ENCODE measurements at regions not wholly inside any gene's neighbourhood (a gene's known extent, or its start where the extent isn't known, plus 50 kb on each side); places are given as distances from the start of the nearest gene placed in this dataset.

DNA sequence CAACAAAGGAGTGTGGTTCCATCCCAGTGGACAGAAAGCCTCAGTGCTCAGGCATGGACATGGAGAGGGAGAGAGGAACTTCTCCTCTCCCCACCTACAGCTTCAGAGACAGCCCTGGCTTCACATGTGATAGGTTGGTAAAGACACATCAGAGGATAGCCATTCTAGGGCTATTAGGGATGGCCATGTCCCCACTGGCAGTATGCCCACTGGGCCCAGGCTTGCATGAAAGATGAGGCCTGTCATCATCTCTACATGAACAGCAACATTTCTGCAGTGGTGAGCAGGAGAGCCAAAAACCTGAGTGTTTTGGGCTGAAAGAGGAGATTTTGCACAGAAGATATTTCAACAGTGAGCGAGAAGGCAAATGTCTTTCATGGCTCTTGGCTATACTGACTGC is 517.2 kb downstream of the NR4A2 start:
- no peak overlapping the region for H2AFZ ChIP-seq (ENCODE audit: low read depth, low read length)
- H3K4me2 ChIP-seq (ENCODE audit: insufficient read depth, low read length) = no peak overlapping the region
- H3K4me1 ChIP-seq (replicated peaks in 1 of 2; ENCODE audit: control insufficient read depth in 2 of 2, insufficient read depth in 2 of 2, low read length in 2 of 2) = no peaks in the 10 kb centered on the region
- intact Hi-C loops (cut with micrococcal nuclease) = loop anchor here (5.0 kb wide), 1 partner anchor 438 kb away; no protein-coding TSS in a partner anchor
- no peak overlapping the region for H3K9ac ChIP-seq (ENCODE audit: insufficient read depth in 1 of 2, low read depth in 2 of 2, low read length in 2 of 2)
- H3K4me3 ChIP-seq = no peak overlapping the region
- WGBS (ENCODE audit: insufficient coverage, low coverage, missing lambda C conversion rate) = 8% methylated on average over 1 of the region's 1 CpG
- no peaks in the 10 kb centered on the region for H3K36me3 ChIP-seq (ENCODE audit: control insufficient read depth, insufficient read depth, low read length)
- H3K27me3 ChIP-seq (ENCODE audit: control insufficient read depth in 2 of 2, insufficient read depth in 2 of 2, low read length in 2 of 2) = no peaks in the 10 kb centered on the region
- in situ Hi-C loops (cut with MboI) = no loop called here
- no peaks in the 10 kb centered on the region for H3K79me2 ChIP-seq (ENCODE audit: control insufficient read depth, insufficient read depth, low read length)
- 0 out of 2 replicates have a peak, but pooled peaks cover 4% of the 10 kb centered on the region for H3K9me3 ChIP-seq (replicated peaks; ENCODE audit: control insufficient read depth, insufficient read depth, low read depth, low read length)
- ChIA-PET POLR2A (no interaction called here), CTCF (ENCODE audit: low intra/inter-chr PET ratio) (no interaction called here)
- TF ChIP-seq SP1 (CRISPR knock-in tag; IDR thresholded peaks at IDR 0.05) (no peak), RFX5 (IDR thresholded peaks at IDR 0.05; ENCODE audit: low read depth, low read length) (no peak), CHD1 (IDR thresholded peaks at IDR 0.05; ENCODE audit: low read length) (no peak), SREBF2 (CRISPR knock-in tag; IDR thresholded peaks at IDR 0.05) (no peak), NR4A1 (CRISPR knock-in tag; IDR thresholded peaks at IDR 0.05) (no peak), NR4A1 (tag; IDR thresholded peaks at IDR 0.05) (no peak), KDM2B (CRISPR knock-in tag; IDR thresholded peaks at IDR 0.05) (no peak), SOX6 (IDR thresholded peaks at IDR 0.05) (no peak)
- TF ChIP-seq, protein P1, sequence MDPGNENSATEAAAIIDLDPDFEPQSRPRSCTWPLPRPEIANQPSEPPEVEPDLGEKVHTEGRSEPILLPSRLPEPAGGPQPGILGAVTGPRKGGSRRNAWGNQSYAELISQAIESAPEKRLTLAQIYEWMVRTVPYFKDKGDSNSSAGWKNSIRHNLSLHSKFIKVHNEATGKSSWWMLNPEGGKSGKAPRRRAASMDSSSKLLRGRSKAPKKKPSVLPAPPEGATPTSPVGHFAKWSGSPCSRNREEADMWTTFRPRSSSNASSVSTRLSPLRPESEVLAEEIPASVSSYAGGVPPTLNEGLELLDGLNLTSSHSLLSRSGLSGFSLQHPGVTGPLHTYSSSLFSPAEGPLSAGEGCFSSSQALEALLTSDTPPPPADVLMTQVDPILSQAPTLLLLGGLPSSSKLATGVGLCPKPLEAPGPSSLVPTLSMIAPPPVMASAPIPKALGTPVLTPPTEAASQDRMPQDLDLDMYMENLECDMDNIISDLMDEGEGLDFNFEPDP (CRISPR knock-in tag; IDR thresholded peaks at IDR 0.05) = no peak
- TF ChIP-seq, protein P2, sequence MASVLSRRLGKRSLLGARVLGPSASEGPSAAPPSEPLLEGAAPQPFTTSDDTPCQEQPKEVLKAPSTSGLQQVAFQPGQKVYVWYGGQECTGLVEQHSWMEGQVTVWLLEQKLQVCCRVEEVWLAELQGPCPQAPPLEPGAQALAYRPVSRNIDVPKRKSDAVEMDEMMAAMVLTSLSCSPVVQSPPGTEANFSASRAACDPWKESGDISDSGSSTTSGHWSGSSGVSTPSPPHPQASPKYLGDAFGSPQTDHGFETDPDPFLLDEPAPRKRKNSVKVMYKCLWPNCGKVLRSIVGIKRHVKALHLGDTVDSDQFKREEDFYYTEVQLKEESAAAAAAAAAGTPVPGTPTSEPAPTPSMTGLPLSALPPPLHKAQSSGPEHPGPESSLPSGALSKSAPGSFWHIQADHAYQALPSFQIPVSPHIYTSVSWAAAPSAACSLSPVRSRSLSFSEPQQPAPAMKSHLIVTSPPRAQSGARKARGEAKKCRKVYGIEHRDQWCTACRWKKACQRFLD (CRISPR knock-in tag; IDR thresholded peaks at IDR 0.05) = no peak
- DNase-seq (ENCODE audit: extremely low read depth in 1 of 4, low spot score in 3 of 4) (no peak), ATAC-seq (no peak), FAIRE-seq (no peak)
- no peak overlapping the region for H3K27ac ChIP-seq (ENCODE audit: extremely low read depth, low read depth, low read length)
- H4K20me1 ChIP-seq (replicated peaks; ENCODE audit: control insufficient read depth, insufficient read depth, low read length) = no peaks in the 10 kb centered on the region
- BruUV-seq (replicated peaks) = no TSS peak
- no peaks in the 10 kb centered on the region for H3K9me1 ChIP-seq (ENCODE audit: control insufficient read depth, insufficient read depth, low read length)

Data from K562 (cell line).